DND-41 (cell line): ENCODE measurements at regions not wholly inside any gene's neighbourhood (a gene's known extent, or its start where the extent isn't known, plus 50 kb on each side); places are given as distances from the start of the nearest gene placed in this dataset.

Source experiments
- CTCF ChIP-seq: IDR thresholded peaks from 2 replicates; pipeline ENCODE4 v1.5.1; 2012; ENCODE audit warnings: borderline replicate concordance, low read length, moderate library complexity, mild to moderate bottlenecking; ENCODE audit not compliant: poor library complexity, severe bottlenecking; ENCODE audit errors: extremely low read depth
- EZH2 ChIP-seq: IDR thresholded peaks from 3 replicates; pipeline ENCODE4 v1.6.1; 2012; ENCODE audit warnings: borderline replicate concordance, low read depth, mild to moderate bottlenecking, moderate library complexity, low read length, inconsistent platforms; ENCODE audit not compliant: severe bottlenecking

DNA sequence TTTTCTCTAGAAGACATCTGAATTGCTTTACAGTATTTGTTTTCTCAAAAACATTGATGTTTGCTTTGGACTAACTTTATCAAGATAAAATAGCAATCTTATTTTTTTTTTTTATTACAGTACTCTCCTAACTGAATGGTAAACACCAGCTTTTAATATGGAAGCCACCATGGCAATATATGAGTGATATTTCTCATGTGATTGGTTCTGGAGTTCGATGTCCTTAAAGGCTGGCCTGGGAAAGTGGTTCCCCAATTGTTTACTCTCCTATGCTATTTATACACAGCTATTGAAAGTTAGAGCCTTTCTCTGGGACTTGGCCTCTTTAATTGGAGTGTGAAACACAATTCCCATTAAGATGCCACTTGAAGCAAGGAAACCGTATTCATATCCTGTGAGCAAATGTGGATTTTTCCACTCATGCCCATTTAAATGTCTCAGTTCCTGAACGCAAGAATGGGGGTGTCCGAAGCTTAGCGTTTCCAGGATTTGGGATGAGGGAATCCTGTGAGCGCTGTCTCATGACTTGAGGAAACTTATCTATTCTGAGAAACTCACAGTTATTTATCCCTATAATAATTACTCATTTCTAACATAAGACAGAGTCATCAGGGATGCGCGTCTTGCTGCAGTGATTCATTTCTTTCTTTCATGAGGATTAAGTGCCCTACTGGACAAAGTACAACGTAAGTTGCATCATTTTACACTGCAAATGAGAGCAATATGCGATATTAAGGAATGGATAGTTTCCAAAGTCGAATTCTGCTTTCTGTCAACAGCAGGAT, 143.3 kb upstream of the PREP start:
- TF ChIP-seq CTCF (no peak), EZH2 (no peak)
